Adrenal gland (tissue), 5 donors: ENCODE measurements at regions not wholly inside any gene's neighbourhood (a gene's known extent, or its start where the extent isn't known, plus 50 kb on each side); places are given as distances from the start of the nearest gene placed in this dataset.

Experiments used
- POLR2A ChIP-seq, 2 donors: fragments of 450-650 bp; IDR thresholded peaks; one replicate each; pipeline ENCODE4 v1.6.1; 2017; ENCODE audit warnings: antibody characterized with exemption in 2 of 2, mild to moderate bottlenecking in 2 of 2, moderate library complexity in 1 of 2
- TF ChIP-seq, protein P1 (sequence below), 6 experiments: fragments of 450-650 bp in 4 of 6; fragments of 200-600 bp in 2 of 6; sonication (generic) in 1 of 6; IDR thresholded peaks; 1 replicate in 5 of 6; 2 replicates in 1 of 6; pipeline versions ENCODE4 v1.5.1 to v1.8.0; 2016 to 2021; ENCODE audit warnings: antibody characterized with exemption in 6 of 6, mild to moderate bottlenecking in 2 of 6, moderate library complexity in 1 of 6
- donor health status: DM: no; HTN: no; CAD: no.

DNA sequence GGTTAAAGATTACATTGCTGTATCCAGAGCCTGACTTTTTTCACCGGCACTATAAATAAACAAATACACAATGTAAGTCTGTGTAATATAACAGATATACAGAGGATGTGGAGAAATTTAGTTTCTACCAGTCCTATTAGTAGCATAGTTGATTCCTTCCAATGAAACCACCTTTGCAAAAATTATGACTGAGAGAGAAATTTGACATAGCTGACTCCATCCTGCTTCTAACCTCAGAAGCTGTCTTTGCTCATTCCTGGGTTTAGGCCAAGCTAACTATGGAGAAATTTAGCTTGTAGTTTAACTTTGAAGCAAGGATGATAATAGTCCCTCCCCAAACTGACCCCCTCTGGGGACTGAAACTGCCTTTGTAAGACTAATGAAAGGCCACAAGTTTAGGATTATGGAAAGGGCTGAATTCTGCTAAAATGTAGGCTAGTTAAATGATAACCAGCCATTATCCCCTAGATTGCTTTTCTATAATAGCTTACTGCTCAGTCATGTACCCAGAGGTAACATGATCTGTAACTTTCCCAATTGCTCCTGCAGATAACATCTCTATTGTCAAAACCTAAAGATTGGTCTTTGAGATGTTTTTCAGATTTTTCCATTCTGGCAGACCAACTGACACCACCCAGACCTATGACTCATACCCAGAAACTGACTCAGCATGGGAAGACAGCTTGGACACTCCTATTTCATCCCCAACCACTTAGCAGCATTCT, 172.8 kb upstream of the ARG1 start:
- TF ChIP-seq, protein P1, sequence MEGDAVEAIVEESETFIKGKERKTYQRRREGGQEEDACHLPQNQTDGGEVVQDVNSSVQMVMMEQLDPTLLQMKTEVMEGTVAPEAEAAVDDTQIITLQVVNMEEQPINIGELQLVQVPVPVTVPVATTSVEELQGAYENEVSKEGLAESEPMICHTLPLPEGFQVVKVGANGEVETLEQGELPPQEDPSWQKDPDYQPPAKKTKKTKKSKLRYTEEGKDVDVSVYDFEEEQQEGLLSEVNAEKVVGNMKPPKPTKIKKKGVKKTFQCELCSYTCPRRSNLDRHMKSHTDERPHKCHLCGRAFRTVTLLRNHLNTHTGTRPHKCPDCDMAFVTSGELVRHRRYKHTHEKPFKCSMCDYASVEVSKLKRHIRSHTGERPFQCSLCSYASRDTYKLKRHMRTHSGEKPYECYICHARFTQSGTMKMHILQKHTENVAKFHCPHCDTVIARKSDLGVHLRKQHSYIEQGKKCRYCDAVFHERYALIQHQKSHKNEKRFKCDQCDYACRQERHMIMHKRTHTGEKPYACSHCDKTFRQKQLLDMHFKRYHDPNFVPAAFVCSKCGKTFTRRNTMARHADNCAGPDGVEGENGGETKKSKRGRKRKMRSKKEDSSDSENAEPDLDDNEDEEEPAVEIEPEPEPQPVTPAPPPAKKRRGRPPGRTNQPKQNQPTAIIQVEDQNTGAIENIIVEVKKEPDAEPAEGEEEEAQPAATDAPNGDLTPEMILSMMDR (IDR thresholded peaks at IDR 0.05) = no peak
- no peak for TF ChIP-seq POLR2A (IDR thresholded peaks at IDR 0.05)
